Astrocyte of the cerebellum (primary cell): ENCODE measurements at regions not wholly inside any gene's neighbourhood (a gene's known extent, or its start where the extent isn't known, plus 50 kb on each side); places are given as distances from the start of the nearest gene placed in this dataset.

Experiments
- DNase-seq: peaks from one replicate; pipeline ENCODE4 v3.0.0-alpha.2; 2011; ENCODE audit warnings: low read depth
- H3K4me3 ChIP-seq: 2 replicates; pipeline ENCODE4 v1.5.1; 2011; ENCODE audit warnings: mild to moderate bottlenecking, low read depth, low read length, moderate library complexity
- CTCF ChIP-seq: IDR thresholded peaks from 2 replicates; pipeline ENCODE4 v1.5.1; 2012; ENCODE audit warnings: low read length, low read depth, moderate library complexity, mild to moderate bottlenecking; ENCODE audit errors: missing control alignments
- in situ Hi-C: cut with HindIII; loops from 2 replicates; pipeline ENCODE4 v1.10.0; 2017; ENCODE audit warnings: low sequenced_read_pairs

- in situ Hi-C loops, result no loop called here
- TF ChIP-seq CTCF, result no peak
- no peak overlapping the region for H3K4me3 ChIP-seq
- no peak for DNase-seq
These were observed 156.7 kb upstream of the TENT5A start for GRCh38 chr6:81909162-81909561.

- no peak overlapping the region for H3K4me3 ChIP-seq
- no peak for DNase-seq
- no peak for TF ChIP-seq CTCF
- in situ Hi-C loops, result no loop called here
These were observed 154.3 kb upstream of the TENT5A start for GRCh38 chr6:81906709-81907204.

GRCh38 chr6:81906041-81906440 lies 153.6 kb upstream of the TENT5A start:
- in situ Hi-C loops, result no loop called here
- no peak overlapping the region for H3K4me3 ChIP-seq
- DNase-seq, result no peak
- TF ChIP-seq CTCF, result no peak

- in situ Hi-C loops, result no loop called here
- H3K4me3 ChIP-seq, result no peak overlapping the region
- DNase-seq, result no peak
- no peak for TF ChIP-seq CTCF
These were observed 149.1 kb upstream of the TENT5A start for GRCh38 chr6:81901551-81901966.

GRCh38 chr6:81900616-81901015 lies 148.1 kb upstream of the TENT5A start:
- no peak overlapping the region for H3K4me3 ChIP-seq
- no peak for TF ChIP-seq CTCF
- no peak for DNase-seq
- in situ Hi-C loops, result no loop called here

GRCh38 chr6:81897793-81898192 lies 145.3 kb upstream of the TENT5A start:
- no peak for TF ChIP-seq CTCF
- in situ Hi-C loops, result no loop called here
- no peak overlapping the region for H3K4me3 ChIP-seq
- no peak for DNase-seq
